GM21447 (cell line): ENCODE measurements at regions not wholly inside any gene's neighbourhood (a gene's known extent, or its start where the extent isn't known, plus 50 kb on each side); places are given as distances from the start of the nearest gene placed in this dataset.

ENCODE experiments used
- ATAC-seq: cut with Tn5 transposase; IDR thresholded peaks from one replicate; pipeline ENCODE4 v1.9.1; 2021; ENCODE audit not compliant: unreplicated experiment

DNA sequence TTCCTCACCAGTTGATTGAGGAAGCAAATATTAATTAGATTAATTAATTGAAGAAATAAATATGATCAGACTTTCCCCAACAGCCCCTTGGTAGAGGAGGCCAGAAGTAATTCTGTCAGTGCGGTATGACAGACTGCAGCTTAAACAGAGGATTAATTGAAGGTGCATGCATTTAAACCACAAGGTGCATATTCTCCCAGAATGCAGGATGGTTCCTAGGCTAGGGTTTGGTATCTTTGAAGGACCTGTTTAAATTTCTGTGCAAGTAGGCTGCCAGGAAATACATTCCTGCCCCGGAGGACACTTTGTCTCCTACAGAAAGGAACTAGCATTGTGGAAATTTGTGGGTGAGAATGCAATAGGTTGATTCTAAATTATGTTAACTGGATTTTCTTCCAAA lies 50.5 kb upstream of the PALM2AKAP2 start:
- no peak for ATAC-seq
